Right atrium auricular region (tissue), 2 donors: ENCODE measurements at regions not wholly inside any gene's neighbourhood (a gene's known extent, or its start where the extent isn't known, plus 50 kb on each side); places are given as distances from the start of the nearest gene placed in this dataset.

Experiments
- DNase-seq: peaks from one replicate; pipeline ENCODE4 v3.0.0-alpha.2; 2019; ENCODE audit warnings: low spot score
- H3K27ac ChIP-seq, 2 donors: fragments of 200-600 bp; sonication (generic); 1 replicate in 1 of 2; 2 replicates in 1 of 2; pipeline ENCODE4 v1.5.1; 2016 to 2019
- H3K27me3 ChIP-seq, 2 donors: fragments of 200-600 bp; sonication (generic); one replicate each; pipeline versions ENCODE4 v1.5.1 to v1.6.0; 2017 to 2019
- H3K36me3 ChIP-seq: fragments of 200-600 bp; sonication (generic); one replicate; pipeline ENCODE4 v1.5.1; 2016
- H3K4me1 ChIP-seq, 2 donors: fragments of 200-600 bp; sonication (generic); one replicate each; pipeline versions ENCODE4 v1.5.1 to v1.6.0; 2017 to 2019
- H3K4me3 ChIP-seq, 2 donors: fragments of 200-600 bp; sonication (generic); 1 replicate in 1 of 2; 2 replicates in 1 of 2; pipeline ENCODE4 v1.5.1; 2017 to 2019; ENCODE audit warnings: mild to moderate bottlenecking in 1 of 2, moderate library complexity in 1 of 2
- H3K9me3 ChIP-seq, 2 donors: fragments of 200-600 bp; sonication (generic); one replicate each; pipeline ENCODE4 v1.5.1; 2019
- TF ChIP-seq, protein P1 (sequence below), 2 donors: fragments of 200-600 bp; sonication (generic); IDR thresholded peaks; one replicate each; pipeline ENCODE4 v1.5.1; 2019; ENCODE audit warnings: antibody characterized with exemption in 2 of 2

DNA sequence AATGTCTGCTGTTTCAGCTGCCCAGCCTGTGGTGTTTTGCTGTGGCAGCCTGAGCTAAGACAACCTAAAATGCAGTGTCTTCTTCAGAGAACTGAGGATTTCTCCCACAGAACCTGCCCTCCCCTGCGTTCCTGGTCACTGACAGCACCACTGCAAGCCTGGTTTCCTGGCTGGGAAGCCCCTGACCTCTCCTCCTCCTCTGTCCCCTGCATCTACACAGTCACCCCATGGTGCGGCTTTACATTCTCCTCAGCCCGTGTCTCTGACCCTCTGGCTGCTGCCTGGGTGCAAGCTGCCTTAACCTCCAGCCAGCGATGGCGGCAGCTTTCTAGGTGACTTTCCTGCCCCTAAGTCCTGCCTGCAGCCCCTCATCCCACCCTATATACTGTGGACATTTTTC lies 337.3 kb upstream of the ZNF32 start:
- DNase-seq, result no peak
- no peaks in the 10 kb centered on the region for H3K36me3 ChIP-seq
- TF ChIP-seq, protein P1, sequence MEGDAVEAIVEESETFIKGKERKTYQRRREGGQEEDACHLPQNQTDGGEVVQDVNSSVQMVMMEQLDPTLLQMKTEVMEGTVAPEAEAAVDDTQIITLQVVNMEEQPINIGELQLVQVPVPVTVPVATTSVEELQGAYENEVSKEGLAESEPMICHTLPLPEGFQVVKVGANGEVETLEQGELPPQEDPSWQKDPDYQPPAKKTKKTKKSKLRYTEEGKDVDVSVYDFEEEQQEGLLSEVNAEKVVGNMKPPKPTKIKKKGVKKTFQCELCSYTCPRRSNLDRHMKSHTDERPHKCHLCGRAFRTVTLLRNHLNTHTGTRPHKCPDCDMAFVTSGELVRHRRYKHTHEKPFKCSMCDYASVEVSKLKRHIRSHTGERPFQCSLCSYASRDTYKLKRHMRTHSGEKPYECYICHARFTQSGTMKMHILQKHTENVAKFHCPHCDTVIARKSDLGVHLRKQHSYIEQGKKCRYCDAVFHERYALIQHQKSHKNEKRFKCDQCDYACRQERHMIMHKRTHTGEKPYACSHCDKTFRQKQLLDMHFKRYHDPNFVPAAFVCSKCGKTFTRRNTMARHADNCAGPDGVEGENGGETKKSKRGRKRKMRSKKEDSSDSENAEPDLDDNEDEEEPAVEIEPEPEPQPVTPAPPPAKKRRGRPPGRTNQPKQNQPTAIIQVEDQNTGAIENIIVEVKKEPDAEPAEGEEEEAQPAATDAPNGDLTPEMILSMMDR (IDR thresholded peaks at IDR 0.05), result no peak
- no peak overlapping the region for H3K27ac ChIP-seq
- no peaks in the 10 kb centered on the region for H3K4me1 ChIP-seq
- no peaks in the 10 kb centered on the region for H3K27me3 ChIP-seq
- no peak overlapping the region for H3K4me3 ChIP-seq
- no peaks in the 10 kb centered on the region for H3K9me3 ChIP-seq

DNA sequence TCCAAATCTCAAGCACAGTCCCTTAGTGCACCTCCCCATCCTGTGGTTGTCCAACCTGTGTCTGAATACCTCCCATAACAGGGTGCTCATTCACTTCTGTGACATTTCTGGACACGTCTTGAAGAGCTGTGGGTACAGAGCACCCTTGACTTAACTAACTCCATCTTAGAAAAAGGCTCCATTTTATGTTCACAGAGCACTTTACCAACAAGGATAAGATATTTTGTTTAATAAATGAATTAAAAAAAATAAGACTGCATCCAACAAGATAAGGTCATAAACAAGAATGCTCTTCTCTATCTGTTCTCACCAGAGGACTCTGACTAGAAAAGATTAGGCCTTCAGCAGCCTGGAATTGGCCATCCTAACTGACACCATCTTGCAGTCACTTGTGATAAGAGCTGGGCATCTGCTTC lies 335.2 kb upstream of the ZNF32 start:
- TF ChIP-seq, protein P1 (IDR thresholded peaks at IDR 0.05), result no peak
- Histone ChIP-seq H3K36me3 (no peaks in the 10 kb centered on the region), H3K9me3 (no peaks in the 10 kb centered on the region), H3K4me1 (peaks cover 0 to 14% of the 10 kb centered on the region in 2 donors), H3K4me3 (no peak overlapping the region), H3K27me3 (no peaks in the 10 kb centered on the region), H3K27ac (no peak overlapping the region)
- no peak for DNase-seq

DNA sequence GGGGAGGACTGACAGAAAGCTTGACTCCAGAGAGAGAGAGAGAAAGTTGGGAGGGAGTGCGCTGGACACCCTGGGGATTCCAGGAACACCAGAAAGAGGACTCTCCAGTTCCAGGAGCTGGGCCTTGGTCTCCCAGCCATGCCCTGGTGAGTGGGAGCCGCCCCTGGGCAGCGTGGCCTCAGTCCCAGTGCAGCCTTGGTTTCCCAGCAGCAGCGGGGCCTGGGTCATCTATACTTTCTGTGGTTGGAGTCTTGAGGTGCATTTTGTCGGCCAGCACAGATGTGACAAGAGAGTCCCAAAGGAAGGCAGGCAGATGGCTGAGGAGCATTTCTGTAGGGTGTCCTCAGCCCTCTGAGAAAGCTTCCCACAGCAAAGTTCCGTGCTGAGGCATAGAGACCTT lies 334.7 kb upstream of the ZNF32 start:
- TF ChIP-seq, protein P1 (IDR thresholded peaks at IDR 0.05), result no peak

DNA sequence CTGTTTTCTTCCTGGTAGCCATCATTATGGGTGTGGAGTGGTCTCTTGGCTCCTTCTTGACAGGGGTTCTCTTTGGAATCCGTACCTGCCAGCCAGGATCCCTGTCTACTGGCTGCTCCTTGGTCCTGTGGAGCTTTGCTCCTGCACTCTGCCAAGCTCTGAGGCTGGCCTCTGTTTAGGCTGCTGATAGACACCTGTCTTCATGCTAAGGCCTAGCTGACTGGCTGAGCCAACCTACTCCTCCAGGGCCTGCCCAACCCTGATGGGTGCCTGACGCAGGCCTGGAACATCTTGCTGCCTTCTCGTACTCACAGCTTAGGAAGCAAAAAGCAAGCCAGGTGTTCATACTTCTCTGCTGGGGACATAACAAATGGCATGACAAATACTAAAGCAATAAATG lies 333.6 kb upstream of the ZNF32 start:
- TF ChIP-seq, protein P1 (IDR thresholded peaks at IDR 0.05), result no peak

More for the DNA sequence above, 334.7 kb upstream of the ZNF32 start:
- no peak for DNase-seq
- Histone ChIP-seq H3K4me3 (no peak overlapping the region), H3K4me1 (peaks cover 0 to 14% of the 10 kb centered on the region in 2 donors), H3K9me3 (no peaks in the 10 kb centered on the region), H3K27me3 (no peaks in the 10 kb centered on the region), H3K36me3 (no peaks in the 10 kb centered on the region), H3K27ac (no peak overlapping the region)

DNA sequence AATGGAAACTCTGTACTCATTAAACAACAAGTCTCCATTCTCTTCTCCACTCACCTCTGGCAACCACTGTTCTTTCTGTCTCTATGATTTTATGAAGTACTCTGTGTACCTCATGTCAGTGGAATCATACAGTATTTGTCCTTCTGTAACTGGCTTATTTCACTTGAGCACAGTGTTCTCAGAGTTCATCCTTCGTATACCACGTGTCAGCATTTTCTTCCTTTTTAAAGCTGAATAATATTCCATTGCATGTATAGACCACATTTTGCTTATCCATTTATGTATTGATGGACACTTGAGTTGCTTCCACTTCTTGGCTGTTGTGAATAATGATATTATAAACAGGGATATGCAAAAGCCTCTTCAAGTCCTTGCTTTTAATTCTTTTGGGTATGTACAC lies 333.0 kb upstream of the ZNF32 start:
- DNase-seq, result no peak
- Histone ChIP-seq H3K36me3 (no peaks in the 10 kb centered on the region), H3K4me3 (no peak overlapping the region), H3K27me3 (no peaks in the 10 kb centered on the region), H3K4me1 (peaks cover 0 to 14% of the 10 kb centered on the region in 2 donors), H3K9me3 (no peaks in the 10 kb centered on the region), H3K27ac (no peak overlapping the region)
- TF ChIP-seq, protein P1 (IDR thresholded peaks at IDR 0.05), result no peak

More for the DNA sequence above, 333.6 kb upstream of the ZNF32 start:
- DNase-seq, result no peak
- Histone ChIP-seq H3K4me3 (no peak overlapping the region), H3K27me3 (no peaks in the 10 kb centered on the region), H3K9me3 (no peaks in the 10 kb centered on the region), H3K36me3 (no peaks in the 10 kb centered on the region), H3K4me1 (peaks cover 0 to 14% of the 10 kb centered on the region in 2 donors), H3K27ac (no peak overlapping the region)

DNA sequence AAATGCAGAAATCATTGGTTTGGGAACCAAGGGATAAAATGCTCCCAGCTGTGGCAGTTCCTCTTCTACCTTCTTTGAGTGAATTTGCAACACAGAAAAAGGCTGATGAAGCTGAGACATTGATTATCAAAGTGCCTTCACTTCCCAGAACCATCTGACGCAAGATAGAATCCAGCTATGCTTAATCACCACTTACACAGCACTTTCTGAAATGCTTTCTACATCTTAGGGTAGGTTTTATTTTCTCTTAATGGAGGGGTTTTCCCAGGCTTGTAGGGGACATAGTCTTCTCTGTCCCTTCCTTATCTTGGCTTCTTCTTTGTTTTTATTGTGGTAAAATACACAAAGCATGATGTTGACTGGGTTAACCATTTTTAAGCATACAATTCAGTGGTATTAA lies 332.6 kb upstream of the ZNF32 start:
- no peak overlapping the region for H3K4me3 ChIP-seq
- H3K27me3 ChIP-seq, result no peaks in the 10 kb centered on the region
- TF ChIP-seq, protein P1 (IDR thresholded peaks at IDR 0.05), result no peak
- H3K9me3 ChIP-seq, result no peaks in the 10 kb centered on the region
- H3K27ac ChIP-seq, result no peak overlapping the region
- H3K4me1 ChIP-seq, result peaks cover 0 to 14% of the 10 kb centered on the region in 2 donors
- DNase-seq, result no peak
- H3K36me3 ChIP-seq, result no peaks in the 10 kb centered on the region
